ENCODE measurements at regions not wholly inside any gene's neighbourhood (a gene's known extent, or its start where the extent isn't known, plus 50 kb on each side); places are given as distances from the start of the nearest gene placed in this dataset.

- TF ChIP-seq CTCF (IDR thresholded peaks at IDR 0.05; ENCODE audit: low read depth, low read length) (no peak), POLR2A (IDR thresholded peaks at IDR 0.05; ENCODE audit: extremely low read depth, insufficient read length) (no peak)
These were observed 186.0 kb downstream of the NXNL2 start for GRCh38 chr9:88721025-88721424.

Data from NB4 (cell line).